Endothelial cell (in vitro differentiated cells): ENCODE measurements at regions not wholly inside any gene's neighbourhood (a gene's known extent, or its start where the extent isn't known, plus 50 kb on each side); places are given as distances from the start of the nearest gene placed in this dataset.

Experiments
- DNase-seq: peaks from one replicate; pipeline ENCODE4 v3.0.0; 2021; ENCODE audit warnings: low spot score
- H3K27ac Mint-ChIP-seq: one replicate; pipeline ENCODE4 v1.8.0; 2021; ENCODE audit warnings: mixed read lengths, inconsistent platforms; ENCODE audit not compliant: unreplicated experiment
- H3K27me3 Mint-ChIP-seq: one replicate; pipeline ENCODE4 v1.8.0; 2021; ENCODE audit warnings: mild to moderate bottlenecking, moderate library complexity, mixed read lengths, inconsistent platforms; ENCODE audit not compliant: unreplicated experiment
- H3K36me3 Mint-ChIP-seq: one replicate; pipeline ENCODE4 v1.8.0; 2021; ENCODE audit warnings: mild to moderate bottlenecking, low read depth, mixed read lengths, inconsistent platforms; ENCODE audit not compliant: unreplicated experiment
- H3K4me1 Mint-ChIP-seq: one replicate; pipeline ENCODE4 v1.8.0; 2021; ENCODE audit warnings: mild to moderate bottlenecking, mixed read lengths, inconsistent platforms; ENCODE audit not compliant: unreplicated experiment
- H3K4me3 Mint-ChIP-seq: one replicate; pipeline ENCODE4 v1.8.0; 2021; ENCODE audit warnings: mild to moderate bottlenecking, mixed read lengths, inconsistent platforms; ENCODE audit not compliant: unreplicated experiment
- H3K9me3 Mint-ChIP-seq: one replicate; pipeline ENCODE4 v1.8.0; 2021; ENCODE audit warnings: mixed read lengths, inconsistent platforms; ENCODE audit not compliant: unreplicated experiment
- TF ChIP-seq, protein P1 (sequence below): fragments of 200-600 bp; sonication (generic); IDR thresholded peaks from one replicate; pipeline ENCODE4 v1.5.0; 2021; ENCODE audit warnings: antibody characterized with exemption; ENCODE audit not compliant: unreplicated experiment

GRCh38 chr1:214727274-214727673 lies 124.3 kb downstream of the CENPF start:
- TF ChIP-seq, protein P1, sequence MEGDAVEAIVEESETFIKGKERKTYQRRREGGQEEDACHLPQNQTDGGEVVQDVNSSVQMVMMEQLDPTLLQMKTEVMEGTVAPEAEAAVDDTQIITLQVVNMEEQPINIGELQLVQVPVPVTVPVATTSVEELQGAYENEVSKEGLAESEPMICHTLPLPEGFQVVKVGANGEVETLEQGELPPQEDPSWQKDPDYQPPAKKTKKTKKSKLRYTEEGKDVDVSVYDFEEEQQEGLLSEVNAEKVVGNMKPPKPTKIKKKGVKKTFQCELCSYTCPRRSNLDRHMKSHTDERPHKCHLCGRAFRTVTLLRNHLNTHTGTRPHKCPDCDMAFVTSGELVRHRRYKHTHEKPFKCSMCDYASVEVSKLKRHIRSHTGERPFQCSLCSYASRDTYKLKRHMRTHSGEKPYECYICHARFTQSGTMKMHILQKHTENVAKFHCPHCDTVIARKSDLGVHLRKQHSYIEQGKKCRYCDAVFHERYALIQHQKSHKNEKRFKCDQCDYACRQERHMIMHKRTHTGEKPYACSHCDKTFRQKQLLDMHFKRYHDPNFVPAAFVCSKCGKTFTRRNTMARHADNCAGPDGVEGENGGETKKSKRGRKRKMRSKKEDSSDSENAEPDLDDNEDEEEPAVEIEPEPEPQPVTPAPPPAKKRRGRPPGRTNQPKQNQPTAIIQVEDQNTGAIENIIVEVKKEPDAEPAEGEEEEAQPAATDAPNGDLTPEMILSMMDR, result no peak
- no peaks in the 10 kb centered on the region for H3K9me3 Mint-ChIP-seq
- no peaks in the 10 kb centered on the region for H3K36me3 Mint-ChIP-seq
- H3K4me1 Mint-ChIP-seq, result no peaks in the 10 kb centered on the region
- H3K27ac Mint-ChIP-seq, result no peak overlapping the region
- no peak for DNase-seq
- H3K4me3 Mint-ChIP-seq, result no peak overlapping the region
- H3K27me3 Mint-ChIP-seq, result no peaks in the 10 kb centered on the region

DNA sequence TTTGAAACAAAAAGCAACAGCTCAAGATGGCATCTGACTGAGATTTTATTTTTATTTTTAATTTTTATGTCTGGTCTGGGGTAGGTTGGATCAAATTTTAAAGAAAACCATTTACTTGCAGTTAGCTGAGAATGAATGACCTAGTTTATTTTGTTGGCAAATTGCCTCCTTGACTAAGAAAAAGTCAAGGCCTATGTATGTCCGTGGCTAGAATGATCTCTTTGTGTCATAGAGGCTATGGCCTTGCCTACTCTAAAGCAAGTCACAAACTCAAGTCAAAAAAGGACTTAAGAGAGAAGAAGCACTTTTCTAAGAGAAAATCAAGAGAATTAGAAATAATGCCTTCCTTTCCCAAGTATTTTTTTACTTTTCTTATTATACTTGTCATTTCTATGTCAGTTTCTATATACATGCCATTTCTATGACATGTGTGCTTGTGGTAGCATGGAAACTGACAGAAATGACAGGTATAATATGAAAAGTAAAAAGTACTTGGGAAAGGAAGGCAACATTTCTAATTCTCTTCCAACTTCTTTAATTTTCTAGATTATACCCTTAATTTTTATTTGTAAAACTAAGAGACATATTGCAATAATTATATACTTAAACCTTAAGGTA lies 136.7 kb downstream of the CENPF start:
- Mint-ChIP-seq H3K9me3 (no peaks in the 10 kb centered on the region), H3K36me3 (no peaks in the 10 kb centered on the region), H3K27me3 (no peaks in the 10 kb centered on the region), H3K27ac (no peak overlapping the region), H3K4me3 (no peak overlapping the region), H3K4me1 (no peaks in the 10 kb centered on the region)
- TF ChIP-seq, protein P1, result no peak
- no peak for DNase-seq

- TF ChIP-seq, protein P1, result no peak
- DNase-seq, result no peak
- H3K4me1 Mint-ChIP-seq, result no peaks in the 10 kb centered on the region
- H3K4me3 Mint-ChIP-seq, result no peak overlapping the region
- no peaks in the 10 kb centered on the region for H3K36me3 Mint-ChIP-seq
- no peaks in the 10 kb centered on the region for H3K9me3 Mint-ChIP-seq
- H3K27ac Mint-ChIP-seq, result no peak overlapping the region
- H3K27me3 Mint-ChIP-seq, result no peaks in the 10 kb centered on the region
Measured at GRCh38 chr1:214740471-214740870, 137.5 kb downstream of the CENPF start.

DNA sequence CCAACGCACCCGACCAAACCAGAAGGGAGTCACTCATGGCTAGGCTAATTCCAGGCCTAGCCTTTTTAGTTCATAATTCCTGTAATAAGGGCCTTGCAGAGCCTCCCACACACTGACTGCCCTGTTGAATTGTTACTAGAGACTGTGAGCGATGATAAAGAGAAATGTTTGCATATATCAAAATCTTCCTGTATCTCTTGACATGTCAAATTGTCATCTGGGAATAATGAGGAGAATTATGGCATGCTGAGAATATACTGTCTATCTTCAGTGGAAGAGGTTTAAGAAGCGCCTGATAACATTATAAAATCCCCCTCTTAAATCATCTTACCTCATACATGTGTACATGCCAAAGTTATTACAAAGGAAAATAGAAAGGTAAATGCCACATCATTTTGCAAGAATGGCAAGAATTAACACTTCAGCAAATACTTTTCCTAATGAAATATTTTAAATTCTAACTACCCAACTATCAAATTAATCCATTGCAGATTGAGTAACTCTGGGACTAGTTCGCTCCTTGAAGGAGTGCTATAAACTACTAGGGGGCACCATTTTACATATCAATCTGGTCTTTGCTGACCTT lies 144.1 kb downstream of the CENPF start:
- DNase-seq, result no peak
- H3K27me3 Mint-ChIP-seq, result no peaks in the 10 kb centered on the region
- no peak overlapping the region for H3K27ac Mint-ChIP-seq
- no peaks in the 10 kb centered on the region for H3K4me1 Mint-ChIP-seq
- no peak overlapping the region for H3K4me3 Mint-ChIP-seq
- TF ChIP-seq, protein P1, result no peak
- no peaks in the 10 kb centered on the region for H3K9me3 Mint-ChIP-seq
- H3K36me3 Mint-ChIP-seq, result no peaks in the 10 kb centered on the region

- Mint-ChIP-seq H3K36me3 (no peaks in the 10 kb centered on the region), H3K27me3 (no peaks in the 10 kb centered on the region), H3K27ac (no peak overlapping the region), H3K9me3 (no peaks in the 10 kb centered on the region), H3K4me3 (no peak overlapping the region), H3K4me1 (no peaks in the 10 kb centered on the region)
- TF ChIP-seq, protein P1, result no peak
- no peak for DNase-seq
Measured at GRCh38 chr1:214753236-214753852, 150.3 kb downstream of the CENPF start.
